ENCODE measurements at regions not wholly inside any gene's neighbourhood (a gene's known extent, or its start where the extent isn't known, plus 50 kb on each side); places are given as distances from the start of the nearest gene placed in this dataset.

GRCh38 chr16:79673635-79674034 lies 73.1 kb upstream of the MAF start:
- DNase-seq, result no peak

DNA sequence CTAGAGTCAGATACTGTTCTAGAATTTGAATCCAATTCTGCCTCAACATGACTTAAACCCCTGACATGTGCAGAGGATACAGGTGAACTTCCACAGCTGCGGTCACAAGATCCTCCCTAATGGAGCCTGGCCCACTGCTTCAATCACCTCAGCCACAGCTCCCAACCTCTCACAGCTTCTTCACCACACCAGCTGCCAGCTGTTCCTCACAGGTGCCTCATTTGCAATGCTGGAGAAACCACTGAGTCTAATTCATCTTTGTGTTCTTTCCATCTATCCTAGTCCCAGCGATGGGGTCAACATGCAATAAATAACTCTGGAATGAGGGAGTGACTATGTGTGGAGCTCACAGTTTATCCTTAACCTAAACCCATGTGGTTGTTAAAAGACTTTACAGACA lies 72.0 kb upstream of the MAF start:
- DNase-seq, result no peak

DNA sequence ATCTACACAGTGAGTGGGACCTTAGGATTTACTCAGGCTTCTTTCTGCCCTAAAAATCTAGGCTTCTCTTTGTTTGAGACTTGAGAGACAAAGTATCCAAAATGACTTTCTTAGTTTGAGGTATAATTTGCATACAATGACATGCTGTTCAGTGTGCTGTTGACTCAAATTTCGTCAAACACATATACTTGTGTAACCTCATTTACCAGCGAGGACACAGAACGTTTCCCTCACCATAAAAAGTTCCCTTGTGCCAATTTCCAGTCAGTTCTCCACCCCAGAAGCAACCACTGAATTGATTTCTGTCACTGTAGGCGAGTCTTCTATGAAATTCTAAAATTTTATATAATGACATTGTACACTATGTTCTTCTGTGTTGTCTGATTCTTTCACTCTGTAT lies 68.0 kb upstream of the MAF start:
- no peak for DNase-seq

GRCh38 chr16:79665970-79666369 lies 65.4 kb upstream of the MAF start:
- no peak for DNase-seq

- DNase-seq, result no peak
These were observed 63.9 kb upstream of the MAF start for GRCh38 chr16:79664407-79664806.

- no peak for DNase-seq
These were observed 62.3 kb upstream of the MAF start for GRCh38 chr16:79662669-79663313.

DNA sequence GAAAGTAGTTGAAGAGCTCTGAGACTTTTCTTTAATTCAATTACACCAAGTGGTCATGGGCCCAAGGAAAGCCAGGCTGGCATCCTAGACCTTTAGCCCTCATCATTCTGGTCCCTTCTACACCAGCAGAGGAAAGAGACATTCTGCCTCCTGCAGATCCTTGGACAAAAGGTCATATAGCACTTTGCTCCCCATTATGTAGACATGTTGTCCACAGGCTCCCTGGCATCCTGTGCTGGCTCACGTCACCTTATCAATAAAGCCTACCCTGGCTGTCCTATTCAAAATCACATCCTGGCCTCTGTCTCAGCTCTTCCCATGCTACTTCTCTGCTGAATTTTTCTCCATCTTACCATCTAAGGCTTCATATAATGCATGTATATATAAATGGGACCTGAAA lies 61.6 kb upstream of the MAF start:
- DNase-seq, result no peak

DNA sequence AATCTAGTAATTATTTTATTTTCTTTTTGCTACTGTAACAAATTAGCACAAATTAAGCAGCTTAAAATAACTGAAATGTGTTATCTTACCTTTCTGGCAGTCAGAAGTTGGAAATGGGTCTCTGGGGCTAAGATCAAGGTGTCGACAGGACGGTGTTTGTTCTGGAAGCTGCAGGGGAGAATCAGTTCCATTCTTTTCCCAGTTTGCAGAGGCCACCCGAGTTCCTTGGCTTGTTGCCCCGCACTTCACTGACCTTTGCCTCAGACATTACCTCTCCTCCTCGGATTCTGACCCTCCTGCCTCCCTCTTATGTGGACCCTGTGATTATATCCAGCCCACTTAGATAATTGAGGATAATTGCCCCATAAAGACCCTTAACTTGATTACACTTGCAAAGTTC lies 61.0 kb upstream of the MAF start:
- DNase-seq, result no peak

GRCh38 chr16:79659344-79659743 lies 58.8 kb upstream of the MAF start:
- no peak for DNase-seq

- DNase-seq, result no peak
These were observed 57.9 kb upstream of the MAF start for GRCh38 chr16:79658301-79659033.

- no peak for DNase-seq
These were observed 56.1 kb upstream of the MAF start for GRCh38 chr16:79656553-79657115.

DNA sequence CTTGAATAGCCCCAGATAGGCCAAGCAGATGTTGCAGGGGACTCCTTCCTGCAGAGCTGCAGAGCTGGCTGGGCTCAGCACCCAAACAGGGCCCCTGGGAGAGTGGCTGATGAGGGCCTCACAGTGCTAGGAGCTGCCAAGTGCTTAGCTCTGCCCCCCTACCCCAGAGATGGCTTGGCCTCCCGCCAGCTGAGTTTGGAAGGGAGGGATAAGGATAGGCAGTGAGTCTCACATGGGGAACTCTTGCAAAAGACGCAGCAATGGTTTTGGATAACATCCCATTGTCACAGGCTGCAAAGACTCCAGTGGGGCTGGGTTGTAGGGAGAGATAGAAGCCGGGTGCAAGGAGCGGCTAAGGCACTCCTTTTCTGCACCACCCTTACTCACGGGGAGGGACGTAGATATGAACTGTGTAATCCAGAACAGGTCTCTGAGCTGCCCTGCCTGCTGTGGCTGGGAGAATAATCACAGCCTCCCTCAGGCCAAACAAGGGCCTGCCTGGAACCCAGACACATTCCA lies 52.9 kb upstream of the MAF start:
- no peak for DNase-seq

DNA sequence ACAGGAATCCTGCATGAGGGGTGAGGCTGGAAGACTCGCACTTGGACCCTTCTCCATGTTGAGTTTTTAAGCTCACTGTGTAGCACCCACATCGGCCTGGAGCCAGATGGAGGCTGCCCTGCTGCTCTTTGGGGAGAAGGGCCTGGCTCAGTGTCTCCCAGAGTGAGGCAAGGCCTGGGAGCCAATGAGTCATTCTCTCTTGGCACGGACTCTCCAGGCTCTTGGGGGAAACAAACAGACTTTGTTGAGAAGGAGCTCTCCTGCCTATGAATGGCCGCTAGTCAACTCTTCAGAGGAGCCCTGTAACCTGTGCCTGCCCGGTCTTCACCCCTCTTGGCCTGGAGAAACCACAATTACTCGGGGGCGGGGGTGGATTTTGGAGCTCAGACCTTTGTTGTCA lies 50.8 kb upstream of the MAF start:
- no peak for DNase-seq

Data from inflammatory macrophage treated with lipopolysaccharide for 4 hours (primary cell).